Neural cell (in vitro differentiated cells): ENCODE measurements at regions not wholly inside any gene's neighbourhood (a gene's known extent, or its start where the extent isn't known, plus 50 kb on each side); places are given as distances from the start of the nearest gene placed in this dataset.

Experiments used
- H2AFZ ChIP-seq: fragments of 200-600, 300-800 bp; sonication (generic), shearing (Covaris generic); 2 replicates; pipeline ENCODE4 v1.6.0; 2014; ENCODE audit warnings: low read depth, mild to moderate bottlenecking, antibody characterized with exemption, low read length, moderate library complexity
- H3F3A ChIP-seq: fragments of 200-600 bp; shearing (Covaris generic); 2 replicates; pipeline ENCODE4 v1.6.1; 2016; ENCODE audit warnings: mild to moderate bottlenecking, moderate library complexity, mixed read lengths, antibody characterized with exemption, low read length; ENCODE audit not compliant: insufficient read depth, poor library complexity, severe bottlenecking
- H3K27ac ChIP-seq: fragments of 200-600, 300-800 bp; sonication (generic), shearing (Covaris generic); 2 replicates; pipeline ENCODE4 v1.5.1; 2014; ENCODE audit warnings: mild to moderate bottlenecking, low read length, moderate library complexity
- H3K27me3 ChIP-seq: fragments of 300-800, 200-600 bp; sonication (generic), shearing (Covaris generic); 2 replicates; pipeline ENCODE4 v1.6.0; 2014; ENCODE audit warnings: mild to moderate bottlenecking, low read depth, low read length, moderate library complexity; ENCODE audit not compliant: insufficient read depth
- H3K36me3 ChIP-seq: fragments of 300-800, 200-600 bp; sonication (generic), shearing (Covaris generic); 2 replicates; pipeline ENCODE4 v1.5.1; 2014; ENCODE audit warnings: mild to moderate bottlenecking, antibody characterized with exemption, low read length, moderate library complexity; ENCODE audit not compliant: insufficient read depth
- H3K4me2 ChIP-seq: fragments of 300-800, 200-600 bp; sonication (generic), shearing (Covaris generic); 2 replicates; pipeline ENCODE4 v1.6.0; 2014; ENCODE audit warnings: mild to moderate bottlenecking, low read length
- H3K4me3 ChIP-seq: fragments of 300-800, 200-600 bp; sonication (generic), shearing (Covaris generic); 2 replicates; pipeline ENCODE4 v1.5.1; 2014; ENCODE audit warnings: mild to moderate bottlenecking, low read length, moderate library complexity
- H3K79me2 ChIP-seq: fragments of 200-600 bp; shearing (Covaris generic); replicated peaks from 2 replicates; pipeline ENCODE4 v1.6.0; 2014; ENCODE audit warnings: mild to moderate bottlenecking, low read length, moderate library complexity; ENCODE audit not compliant: insufficient read depth
- H3K9ac ChIP-seq: fragments of 300-800, 200-600 bp; sonication (generic), shearing (Covaris generic); 2 replicates; pipeline ENCODE4 v1.6.1; 2016; ENCODE audit warnings: mild to moderate bottlenecking, low read length, mixed read lengths
- H3K9me2 ChIP-seq: fragments of 200-600 bp; shearing (Covaris generic); 2 replicates; pipeline ENCODE4 v1.6.1; 2016; ENCODE audit warnings: mild to moderate bottlenecking, low read length, mixed read lengths; ENCODE audit not compliant: insufficient read depth
- H3K9me3 ChIP-seq: fragments of 200-600, 300-800 bp; sonication (generic), shearing (Covaris generic); 2 replicates; pipeline ENCODE4 v1.6.1; 2016; ENCODE audit warnings: mild to moderate bottlenecking, mixed run types, low read length, moderate library complexity, mixed read lengths
- H4K20me1 ChIP-seq: fragments of 200-600 bp; shearing (Covaris generic); 2 replicates; pipeline ENCODE4 v1.6.1; 2016; ENCODE audit warnings: mild to moderate bottlenecking, mixed run types; ENCODE audit not compliant: insufficient read depth
- CTCF ChIP-seq: fragments of 450-650 bp; IDR thresholded peaks from 2 replicates; pipeline ENCODE4 v1.5.1; 2014; ENCODE audit warnings: antibody characterized with exemption, mild to moderate bottlenecking, moderate library complexity; ENCODE audit not compliant: poor library complexity, severe bottlenecking
- EP300 ChIP-seq: fragments of 450-650 bp; conservative IDR thresholded peaks from 2 replicates; pipeline ENCODE4 v1.6.1; 2014; ENCODE audit warnings: antibody characterized with exemption, mild to moderate bottlenecking, moderate library complexity; ENCODE audit not compliant: poor library complexity, severe bottlenecking
- EZH2 ChIP-seq: fragments of 200-600, 300-800 bp; shearing (Covaris generic), sonication (generic); IDR thresholded peaks from 2 replicates; pipeline ENCODE4 v1.6.1; 2014; ENCODE audit warnings: antibody characterized with exemption, low read length, borderline replicate concordance, mild to moderate bottlenecking; ENCODE audit not compliant: insufficient read depth, poor library complexity, severe bottlenecking
- MXI1 ChIP-seq: fragments of 450-650 bp; conservative IDR thresholded peaks from 2 replicates; pipeline ENCODE4 v1.6.1; 2014; ENCODE audit warnings: antibody characterized with exemption, mild to moderate bottlenecking; ENCODE audit not compliant: poor library complexity, severe bottlenecking
- POLR2AphosphoS5 ChIP-seq: IDR thresholded peaks from 2 replicates; pipeline ENCODE4 v1.6.1; 2012
- RAD21 ChIP-seq: fragments of 450-650 bp; conservative IDR thresholded peaks from 2 replicates; pipeline ENCODE4 v1.6.1; 2014; ENCODE audit warnings: antibody characterized with exemption, mild to moderate bottlenecking, moderate library complexity
- SMC3 ChIP-seq: fragments of 450-650 bp; conservative IDR thresholded peaks from 2 replicates; pipeline ENCODE4 v1.6.1; 2014; ENCODE audit warnings: antibody characterized with exemption, mild to moderate bottlenecking, moderate library complexity; ENCODE audit not compliant: poor library complexity
- TAF1 ChIP-seq: IDR thresholded peaks from 2 replicates; pipeline ENCODE4 v1.6.1; 2012; ENCODE audit warnings: low read depth
- TF ChIP-seq, protein P1 (sequence below): IDR thresholded peaks from 2 replicates; pipeline ENCODE4 v1.6.1; 2012; ENCODE audit warnings: borderline replicate concordance

DNA sequence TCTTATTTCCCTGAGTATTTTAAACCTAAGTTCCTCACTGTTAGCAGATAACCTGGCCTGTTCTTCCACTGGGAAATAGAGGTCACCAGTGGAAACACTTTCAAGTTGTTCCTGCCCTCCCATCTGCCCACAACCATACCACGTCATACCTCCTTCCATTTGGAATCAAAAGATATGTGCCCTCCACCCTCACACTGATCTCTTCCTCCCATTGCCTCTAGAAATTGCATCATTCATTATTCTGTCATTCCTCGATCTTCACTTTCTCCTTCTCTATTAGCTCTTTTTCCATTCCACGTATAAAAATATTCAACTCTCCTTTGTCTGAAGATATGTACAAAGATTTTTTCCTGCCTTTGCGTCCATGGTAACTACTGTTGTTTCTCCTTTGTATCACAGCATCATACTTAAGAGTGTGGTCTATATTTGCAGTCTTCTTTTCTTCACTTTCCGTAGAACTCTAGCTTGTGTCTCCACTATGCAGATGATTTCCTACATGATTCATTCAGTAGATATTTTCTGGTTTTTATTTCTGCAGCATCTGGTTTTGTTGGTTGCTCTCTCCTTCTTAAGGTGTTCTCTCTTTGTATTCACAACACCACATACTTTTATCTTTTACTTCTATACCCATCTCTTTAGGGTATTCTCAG, 312.3 kb downstream of the REEP3 start:
- Histone ChIP-seq H3K79me2 (no peaks in the 10 kb centered on the region), H3K9me3 (no peaks in the 10 kb centered on the region), H3K4me3 (no peak overlapping the region), H3K27me3 (no peaks in the 10 kb centered on the region), H3K4me2 (no peak overlapping the region), H4K20me1 (no peaks in the 10 kb centered on the region), H3F3A (no peaks in the 10 kb centered on the region), H3K27ac (no peak overlapping the region), H3K9me2 (no peaks in the 10 kb centered on the region), H2AFZ (no peak overlapping the region), H3K9ac (no peak overlapping the region), H3K36me3 (no peaks in the 10 kb centered on the region)
- no peak for TF ChIP-seq TAF1
- TF ChIP-seq EP300, result no peak
- TF ChIP-seq CTCF, result no peak
- no peak for TF ChIP-seq MXI1
- TF ChIP-seq POLR2AphosphoS5, result no peak
- TF ChIP-seq, protein P1, sequence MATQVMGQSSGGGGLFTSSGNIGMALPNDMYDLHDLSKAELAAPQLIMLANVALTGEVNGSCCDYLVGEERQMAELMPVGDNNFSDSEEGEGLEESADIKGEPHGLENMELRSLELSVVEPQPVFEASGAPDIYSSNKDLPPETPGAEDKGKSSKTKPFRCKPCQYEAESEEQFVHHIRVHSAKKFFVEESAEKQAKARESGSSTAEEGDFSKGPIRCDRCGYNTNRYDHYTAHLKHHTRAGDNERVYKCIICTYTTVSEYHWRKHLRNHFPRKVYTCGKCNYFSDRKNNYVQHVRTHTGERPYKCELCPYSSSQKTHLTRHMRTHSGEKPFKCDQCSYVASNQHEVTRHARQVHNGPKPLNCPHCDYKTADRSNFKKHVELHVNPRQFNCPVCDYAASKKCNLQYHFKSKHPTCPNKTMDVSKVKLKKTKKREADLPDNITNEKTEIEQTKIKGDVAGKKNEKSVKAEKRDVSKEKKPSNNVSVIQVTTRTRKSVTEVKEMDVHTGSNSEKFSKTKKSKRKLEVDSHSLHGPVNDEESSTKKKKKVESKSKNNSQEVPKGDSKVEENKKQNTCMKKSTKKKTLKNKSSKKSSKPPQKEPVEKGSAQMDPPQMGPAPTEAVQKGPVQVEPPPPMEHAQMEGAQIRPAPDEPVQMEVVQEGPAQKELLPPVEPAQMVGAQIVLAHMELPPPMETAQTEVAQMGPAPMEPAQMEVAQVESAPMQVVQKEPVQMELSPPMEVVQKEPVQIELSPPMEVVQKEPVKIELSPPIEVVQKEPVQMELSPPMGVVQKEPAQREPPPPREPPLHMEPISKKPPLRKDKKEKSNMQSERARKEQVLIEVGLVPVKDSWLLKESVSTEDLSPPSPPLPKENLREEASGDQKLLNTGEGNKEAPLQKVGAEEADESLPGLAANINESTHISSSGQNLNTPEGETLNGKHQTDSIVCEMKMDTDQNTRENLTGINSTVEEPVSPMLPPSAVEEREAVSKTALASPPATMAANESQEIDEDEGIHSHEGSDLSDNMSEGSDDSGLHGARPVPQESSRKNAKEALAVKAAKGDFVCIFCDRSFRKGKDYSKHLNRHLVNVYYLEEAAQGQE, result no peak
- no peak for TF ChIP-seq SMC3
- TF ChIP-seq EZH2, result no peak
- no peak for TF ChIP-seq RAD21

GRCh38 chr10:63836666-63837442, 315.7 kb downstream of the REEP3 start:
- Histone ChIP-seq H3F3A (no peaks in the 10 kb centered on the region), H3K9me3 (no peaks in the 10 kb centered on the region), H3K9ac (no peak overlapping the region), H4K20me1 (no peaks in the 10 kb centered on the region), H3K27ac (no peak overlapping the region), H3K4me3 (no peak overlapping the region), H3K36me3 (no peaks in the 10 kb centered on the region), H3K4me2 (no peak overlapping the region), H3K9me2 (no peaks in the 10 kb centered on the region), H3K79me2 (no peaks in the 10 kb centered on the region), H2AFZ (no peak overlapping the region), H3K27me3 (no peaks in the 10 kb centered on the region)
- no peak for TF ChIP-seq RAD21
- no peak for TF ChIP-seq POLR2AphosphoS5
- no peak for TF ChIP-seq CTCF
- TF ChIP-seq, protein P1, result no peak
- no peak for TF ChIP-seq EP300
- no peak for TF ChIP-seq MXI1
- no peak for TF ChIP-seq TAF1
